Hepatocyte (in vitro differentiated cells): ENCODE measurements at regions not wholly inside any gene's neighbourhood (a gene's known extent, or its start where the extent isn't known, plus 50 kb on each side); places are given as distances from the start of the nearest gene placed in this dataset.

Experiments used
- CTCF ChIP-seq: fragments of 200-600 bp; sonication (generic); IDR thresholded peaks from 2 replicates; pipeline ENCODE4 v1.5.1; 2016; ENCODE audit warnings: antibody characterized with exemption, mild to moderate bottlenecking; ENCODE audit not compliant: poor library complexity
- EZH2 ChIP-seq: fragments of 200-600 bp; sonication (generic); IDR thresholded peaks from 2 replicates; pipeline ENCODE4 v1.6.1; 2016; ENCODE audit warnings: antibody characterized with exemption, mild to moderate bottlenecking, borderline replicate concordance
- EZH2phosphoT487 ChIP-seq: fragments of 200-600 bp; sonication (generic); IDR thresholded peaks from one replicate; pipeline ENCODE4 v1.6.1; 2018; ENCODE audit warnings: antibody characterized with exemption, mild to moderate bottlenecking, low read depth, moderate library complexity; ENCODE audit not compliant: unreplicated experiment, severe bottlenecking

DNA sequence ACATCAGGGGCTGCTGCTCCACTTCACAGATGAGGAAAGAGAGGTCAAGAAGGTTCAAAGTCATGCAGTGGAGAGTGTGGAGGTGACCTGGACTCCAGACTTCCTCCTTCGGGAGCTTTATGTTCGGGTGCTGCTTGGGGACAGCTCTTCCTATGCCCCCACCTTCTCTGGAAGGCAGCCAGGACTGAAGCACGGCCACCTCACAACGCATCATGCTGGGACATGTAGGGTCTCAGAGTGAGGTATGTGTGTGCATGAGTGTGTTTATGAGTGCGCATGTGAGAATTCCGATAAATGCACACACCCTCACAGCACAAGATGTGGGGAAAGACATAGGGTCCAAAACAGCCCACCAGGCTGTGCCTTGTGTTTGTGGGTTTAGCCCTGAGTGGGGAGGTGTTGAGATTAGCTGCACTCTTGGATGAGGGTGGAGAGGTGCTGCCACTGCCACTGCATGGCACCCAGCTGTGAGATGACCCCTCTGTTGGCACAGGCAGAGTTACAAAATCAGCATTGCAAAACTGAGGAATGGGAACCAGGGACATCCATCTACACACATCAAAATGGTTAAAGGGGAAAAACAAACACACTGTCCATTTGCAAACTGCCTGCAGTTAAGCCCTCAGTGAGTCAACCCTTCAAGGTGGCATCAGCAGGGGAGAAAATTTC, 367.4 kb downstream of the SEC14L1 start:
- TF ChIP-seq CTCF: no peak
- TF ChIP-seq EZH2: no peak
- TF ChIP-seq EZH2phosphoT487: no peak
